ENCODE measurements at regions not wholly inside any gene's neighbourhood (a gene's known extent, or its start where the extent isn't known, plus 50 kb on each side); places are given as distances from the start of the nearest gene placed in this dataset.
"Not testable (repeated sequence)": the region's sequence is repeated elsewhere in the genome, so short reads cannot be mapped to it uniquely, and the experiment has no call there.

- Mint-ChIP-seq H3K36me3 (ENCODE audit: insufficient read depth, unreplicated experiment) (no peaks in the 10 kb centered on the region), H3K27ac (ENCODE audit: unreplicated experiment) (no peak overlapping the region), H3K4me1 (ENCODE audit: low read depth, unreplicated experiment) (no peaks in the 10 kb centered on the region), H3K4me3 (ENCODE audit: low read depth, unreplicated experiment) (no peak overlapping the region), H3K9me3 (ENCODE audit: low read depth, unreplicated experiment) (peaks cover 4% of the 10 kb centered on the region), H3K27me3 (ENCODE audit: unreplicated experiment) (no peaks in the 10 kb centered on the region)
- no peak for TF ChIP-seq CTCF (IDR thresholded peaks at IDR 0.05; ENCODE audit: unreplicated experiment)
- intact Hi-C loops (cut with micrococcal nuclease; ENCODE audit: unreplicated experiment), result no loop called here
- BruUV-seq (replicated peaks), result no TSS peak
- DNase-seq, result no peak
- CTCF ChIA-PET, result no interaction called here
These were observed 193.1 kb downstream of the FOXD4L6 start for GRCh38 chr9:40935336-40935735.

DNA sequence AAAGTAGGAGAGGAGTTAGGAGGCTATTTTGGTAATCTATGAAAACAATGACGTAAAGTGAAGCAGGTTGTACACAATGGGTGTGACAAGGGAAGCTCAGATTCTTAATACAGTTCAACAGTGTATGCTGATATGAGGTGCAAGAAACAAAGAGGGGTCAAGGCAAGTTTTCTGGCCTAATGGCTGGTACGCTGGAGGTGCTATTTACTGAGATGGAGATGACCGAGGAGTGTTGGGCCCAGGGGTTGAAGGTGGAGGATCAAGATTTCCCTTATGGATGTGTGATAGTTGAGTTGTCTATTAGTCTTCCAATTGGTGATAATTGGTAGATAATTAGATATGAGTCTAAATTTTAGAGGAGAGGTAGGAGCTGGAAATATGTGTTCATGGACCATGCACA lies 194.0 kb downstream of the FOXD4L6 start:
- H3K4me3 Mint-ChIP-seq (ENCODE audit: low read depth, unreplicated experiment); H3K27me3 Mint-ChIP-seq (ENCODE audit: unreplicated experiment); H3K36me3 Mint-ChIP-seq (ENCODE audit: insufficient read depth, unreplicated experiment); intact Hi-C loops (cut with micrococcal nuclease; ENCODE audit: unreplicated experiment); H3K4me1 Mint-ChIP-seq (ENCODE audit: low read depth, unreplicated experiment); DNase-seq; CTCF ChIA-PET; BruUV-seq (replicated peaks); H3K9me3 Mint-ChIP-seq (ENCODE audit: low read depth, unreplicated experiment); H3K27ac Mint-ChIP-seq (ENCODE audit: unreplicated experiment): not testable (repeated sequence)

DNA sequence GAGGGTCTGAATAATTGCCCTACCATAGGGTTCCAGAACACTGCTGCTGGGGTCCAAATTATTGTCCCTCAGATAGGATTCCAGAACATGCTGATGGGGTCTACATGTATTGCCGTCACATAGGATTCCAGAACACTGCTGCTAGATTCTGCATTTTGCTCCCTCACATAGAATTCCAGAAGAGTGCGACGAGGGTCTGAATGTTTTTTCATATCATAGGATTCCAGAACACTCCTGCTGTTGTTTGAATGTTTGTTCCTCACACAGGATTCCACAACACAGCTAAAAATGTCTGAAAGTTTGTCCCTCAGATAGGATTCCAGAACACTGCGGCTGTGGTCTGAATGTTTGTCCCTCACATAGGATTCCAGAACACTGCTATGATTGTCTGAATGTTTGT lies 198.1 kb downstream of the FOXD4L6 start:
- peaks cover 11% of the 10 kb centered on the region for H3K9me3 Mint-ChIP-seq (ENCODE audit: low read depth, unreplicated experiment)
- H3K36me3 Mint-ChIP-seq (ENCODE audit: insufficient read depth, unreplicated experiment); H3K27ac Mint-ChIP-seq (ENCODE audit: unreplicated experiment); intact Hi-C loops (cut with micrococcal nuclease; ENCODE audit: unreplicated experiment); H3K4me3 Mint-ChIP-seq (ENCODE audit: low read depth, unreplicated experiment); H3K27me3 Mint-ChIP-seq (ENCODE audit: unreplicated experiment); BruUV-seq (replicated peaks); DNase-seq; H3K4me1 Mint-ChIP-seq (ENCODE audit: low read depth, unreplicated experiment); CTCF ChIA-PET: not testable (repeated sequence)

DNA sequence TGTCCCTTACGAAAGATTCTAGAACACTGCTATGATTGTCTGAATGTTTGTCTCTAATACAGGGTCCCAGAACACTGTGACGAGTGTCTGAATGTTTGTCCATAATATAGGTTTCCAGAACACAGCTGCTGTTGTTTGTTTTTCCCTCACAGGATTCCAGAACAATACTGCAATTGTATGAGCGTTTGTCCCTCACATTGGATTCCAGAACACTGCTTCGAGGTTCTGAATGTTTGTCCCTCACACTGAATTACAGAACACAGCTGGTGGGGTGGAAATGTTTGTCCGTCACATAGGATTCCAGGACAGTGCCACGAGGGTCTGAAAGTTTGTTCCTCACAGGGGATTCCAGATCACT lies 199.0 kb downstream of the FOXD4L6 start:
- not testable (repeated sequence) for H3K36me3 Mint-ChIP-seq (ENCODE audit: insufficient read depth, unreplicated experiment)
- H3K9me3 Mint-ChIP-seq (ENCODE audit: low read depth, unreplicated experiment), result peaks cover 11% of the 10 kb centered on the region

GRCh38 chr9:40928803-40929487 lies 199.5 kb downstream of the FOXD4L6 start:
- no peak overlapping the region for H3K4me3 Mint-ChIP-seq (ENCODE audit: low read depth, unreplicated experiment)
- CTCF ChIA-PET, result no interaction called here
- no peak for DNase-seq
- H3K36me3 Mint-ChIP-seq (ENCODE audit: insufficient read depth, unreplicated experiment), result no peaks in the 10 kb centered on the region
- no TSS peak for BruUV-seq (replicated peaks)
- intact Hi-C loops (cut with micrococcal nuclease; ENCODE audit: unreplicated experiment), result no loop called here
- TF ChIP-seq CTCF (IDR thresholded peaks at IDR 0.05; ENCODE audit: unreplicated experiment), result no peak
- no peak overlapping the region for H3K27ac Mint-ChIP-seq (ENCODE audit: unreplicated experiment)
- H3K4me1 Mint-ChIP-seq (ENCODE audit: low read depth, unreplicated experiment), result no peaks in the 10 kb centered on the region
- peaks cover 11% of the 10 kb centered on the region for H3K9me3 Mint-ChIP-seq (ENCODE audit: low read depth, unreplicated experiment)
- no peaks in the 10 kb centered on the region for H3K27me3 Mint-ChIP-seq (ENCODE audit: unreplicated experiment)

More for the DNA sequence above, 199.0 kb downstream of the FOXD4L6 start:
- H3K27me3 Mint-ChIP-seq (ENCODE audit: unreplicated experiment); BruUV-seq (replicated peaks); H3K27ac Mint-ChIP-seq (ENCODE audit: unreplicated experiment); CTCF ChIA-PET; H3K4me1 Mint-ChIP-seq (ENCODE audit: low read depth, unreplicated experiment); H3K4me3 Mint-ChIP-seq (ENCODE audit: low read depth, unreplicated experiment); DNase-seq; intact Hi-C loops (cut with micrococcal nuclease; ENCODE audit: unreplicated experiment): not testable (repeated sequence)
